GM23248 (cell line): ENCODE measurements at regions not wholly inside any gene's neighbourhood (a gene's known extent, or its start where the extent isn't known, plus 50 kb on each side); places are given as distances from the start of the nearest gene placed in this dataset.

Source experiments
- EZH2 ChIP-seq: fragments of 200-600 bp; sonication (generic); IDR thresholded peaks from 2 replicates; pipeline ENCODE4 v1.6.1; 2018; ENCODE audit warnings: antibody characterized with exemption, mild to moderate bottlenecking; ENCODE audit not compliant: insufficient read depth, poor library complexity, severe bottlenecking
- EZH2phosphoT487 ChIP-seq: fragments of 200-600 bp; sonication (generic); IDR thresholded peaks from 2 replicates; pipeline ENCODE4 v1.6.1; 2018; ENCODE audit warnings: antibody characterized with exemption, moderate library complexity, mild to moderate bottlenecking, low read depth; ENCODE audit not compliant: insufficient read depth

DNA sequence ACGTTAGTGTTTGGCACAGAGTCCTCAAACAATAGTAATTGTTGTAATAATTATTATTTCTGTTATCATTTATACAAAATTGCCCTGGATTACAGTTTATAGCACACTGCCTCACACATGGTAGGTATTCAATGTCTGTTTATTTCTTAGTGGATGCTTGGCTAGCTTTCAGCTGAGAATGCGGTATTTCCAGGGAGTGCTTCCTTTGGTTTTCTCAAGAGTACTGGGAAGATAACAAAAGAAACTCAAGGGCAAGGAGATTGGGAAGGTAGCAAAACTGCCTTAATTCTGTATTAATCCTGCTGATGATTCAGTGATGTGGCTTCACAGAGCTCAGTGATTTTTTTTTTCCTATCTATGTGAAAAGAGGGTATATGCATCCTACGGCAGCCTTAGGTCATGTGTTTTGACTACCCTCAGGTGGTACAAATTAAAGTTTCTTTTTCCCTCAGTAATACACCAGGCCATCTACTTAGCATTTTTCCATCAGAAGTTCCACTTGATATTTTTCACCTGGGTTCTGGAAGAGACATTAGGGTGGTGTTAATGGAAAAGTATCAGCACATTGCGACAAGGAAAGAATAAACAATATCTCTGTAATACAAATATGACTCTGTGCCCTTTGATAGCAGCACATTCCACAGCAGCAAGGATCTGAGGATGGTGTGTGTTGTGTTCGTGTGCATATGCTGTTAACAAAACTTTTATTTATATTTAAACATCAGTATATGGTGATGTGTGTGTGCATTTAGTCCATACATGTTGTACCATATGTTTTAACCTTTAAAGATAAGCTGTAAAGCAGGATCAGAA, 124.3 kb upstream of the RASGEF1B start:
- no peak for TF ChIP-seq EZH2phosphoT487
- no peak for TF ChIP-seq EZH2
